H1 (cell line): ENCODE measurements at regions not wholly inside any gene's neighbourhood (a gene's known extent, or its start where the extent isn't known, plus 50 kb on each side); places are given as distances from the start of the nearest gene placed in this dataset.

Source experiments
- CBX8 ChIP-seq: fragments of 300-800, 300-1000 bp; sonication (generic); IDR thresholded peaks from 2 replicates; pipeline ENCODE4 v1.7.1; 2016; ENCODE audit warnings: low read depth, low read length, borderline replicate concordance
- CEBPB ChIP-seq: IDR thresholded peaks from 2 replicates; pipeline ENCODE4 v1.6.1; 2012; ENCODE audit warnings: low read depth, low read length
- KDM5A ChIP-seq: fragments of 200-600 bp; IDR thresholded peaks from 2 replicates; pipeline ENCODE4 v1.7.1; 2012; ENCODE audit warnings: mild to moderate bottlenecking, low read length, inconsistent platforms, mixed read lengths
- MAX ChIP-seq: IDR thresholded peaks from 2 replicates; pipeline ENCODE4 v1.6.1; 2012; ENCODE audit warnings: inconsistent platforms
- RBBP5 ChIP-seq: IDR thresholded peaks from 2 replicates; pipeline ENCODE4 v1.7.1; 2012; ENCODE audit warnings: low read depth, mild to moderate bottlenecking, inconsistent platforms, low read length, moderate library complexity, borderline replicate concordance
- SRF ChIP-seq: IDR thresholded peaks from 2 replicates; pipeline ENCODE4 v1.6.1; 2011; ENCODE audit warnings: mild to moderate bottlenecking, low read depth, low read length, moderate library complexity
- TF ChIP-seq, protein P1 (sequence below): IDR thresholded peaks from 2 replicates; pipeline ENCODE4 v1.6.1; 2012; ENCODE audit warnings: inconsistent platforms

GRCh38 chr6:43937236-43938177 lies 167.5 kb downstream of the VEGFA start (continued):
- TF ChIP-seq, protein P1, sequence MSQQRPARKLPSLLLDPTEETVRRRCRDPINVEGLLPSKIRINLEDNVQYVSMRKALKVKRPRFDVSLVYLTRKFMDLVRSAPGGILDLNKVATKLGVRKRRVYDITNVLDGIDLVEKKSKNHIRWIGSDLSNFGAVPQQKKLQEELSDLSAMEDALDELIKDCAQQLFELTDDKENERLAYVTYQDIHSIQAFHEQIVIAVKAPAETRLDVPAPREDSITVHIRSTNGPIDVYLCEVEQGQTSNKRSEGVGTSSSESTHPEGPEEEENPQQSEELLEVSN: no peak
- no peak for TF ChIP-seq CBX8
- TF ChIP-seq SRF: no peak
- TF ChIP-seq RBBP5: no peak
- no peak for TF ChIP-seq CEBPB
- TF ChIP-seq KDM5A: no peak
- no peak for TF ChIP-seq MAX
